HEK293 (cell line): ENCODE measurements at regions not wholly inside any gene's neighbourhood (a gene's known extent, or its start where the extent isn't known, plus 50 kb on each side); places are given as distances from the start of the nearest gene placed in this dataset.

Experiments used
- CTCF ChIP-seq: fragments of 450-650 bp; formaldehyde crosslinking; IDR thresholded peaks from 2 replicates; pipeline ENCODE4 v1.5.1; 2016; ENCODE audit warnings: missing biosample characterization, missing genetic modification characterization
- MYNN ChIP-seq: fragments of 450-650 bp; formaldehyde crosslinking; IDR thresholded peaks from 2 replicates; pipeline ENCODE4 v1.5.1; 2016; ENCODE audit warnings: missing biosample characterization, missing genetic modification characterization, borderline replicate concordance
- ZBTB21 ChIP-seq: fragments of 450-650 bp; formaldehyde crosslinking; IDR thresholded peaks from 2 replicates; pipeline ENCODE4 v1.5.1; 2017; ENCODE audit warnings: missing biosample characterization, missing genetic modification characterization
- ZBTB7A ChIP-seq: fragments of 450-650 bp; formaldehyde crosslinking; IDR thresholded peaks from 2 replicates; pipeline ENCODE4 v1.5.1; 2016; ENCODE audit warnings: low read depth, missing biosample characterization, missing genetic modification characterization
- ZNF24 ChIP-seq: fragments of 450-650 bp; formaldehyde crosslinking; IDR thresholded peaks from 2 replicates; pipeline ENCODE4 v1.5.1; 2016; ENCODE audit warnings: missing biosample characterization, missing genetic modification characterization
- ZNF473 ChIP-seq: fragments of 450-650 bp; formaldehyde crosslinking; IDR thresholded peaks from 2 replicates; pipeline ENCODE4 v1.5.1; 2017; ENCODE audit warnings: missing biosample characterization, missing genetic modification characterization
- ZNF629 ChIP-seq: fragments of 450-650 bp; formaldehyde crosslinking; IDR thresholded peaks from 2 replicates; pipeline ENCODE4 v1.5.1; 2017; ENCODE audit warnings: missing biosample characterization, missing genetic modification characterization
- TF ChIP-seq, protein P1 (sequence below): fragments of 450-650 bp; formaldehyde crosslinking; IDR thresholded peaks from 2 replicates; pipeline ENCODE4 v1.5.1; 2017; ENCODE audit warnings: missing biosample characterization, missing genetic modification characterization

- no peak for TF ChIP-seq ZBTB21 (tag by site-specific recombination)
- TF ChIP-seq ZNF24 (tag by site-specific recombination) = no peak
- no peak for TF ChIP-seq MYNN (tag by site-specific recombination)
- TF ChIP-seq ZNF473 (tag by site-specific recombination) = no peak
- no peak for TF ChIP-seq CTCF
- TF ChIP-seq ZNF629 (tag by site-specific recombination) = no peak
- TF ChIP-seq, protein P1, sequence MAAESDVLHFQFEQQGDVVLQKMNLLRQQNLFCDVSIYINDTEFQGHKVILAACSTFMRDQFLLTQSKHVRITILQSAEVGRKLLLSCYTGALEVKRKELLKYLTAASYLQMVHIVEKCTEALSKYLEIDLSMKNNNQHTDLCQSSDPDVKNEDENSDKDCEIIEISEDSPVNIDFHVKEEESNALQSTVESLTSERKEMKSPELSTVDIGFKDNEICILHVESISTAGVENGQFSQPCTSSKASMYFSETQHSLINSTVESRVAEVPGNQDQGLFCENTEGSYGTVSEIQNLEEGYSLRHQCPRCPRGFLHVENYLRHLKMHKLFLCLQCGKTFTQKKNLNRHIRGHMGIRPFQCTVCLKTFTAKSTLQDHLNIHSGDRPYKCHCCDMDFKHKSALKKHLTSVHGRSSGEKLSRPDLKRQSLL (tag by site-specific recombination) = no peak
- no peak for TF ChIP-seq ZBTB7A (tag by site-specific recombination)
Observed at GRCh38 chr4:180031330-180031729, 2211.9 kb upstream of the TENM3 start.
